M059J (cell line): ENCODE measurements at regions not wholly inside any gene's neighbourhood (a gene's known extent, or its start where the extent isn't known, plus 50 kb on each side); places are given as distances from the start of the nearest gene placed in this dataset.
A peak's percentile ranks its signal among the peaks of the same experiment; 100 is the strongest.

Experiments
- DNase-seq: peaks from one replicate; pipeline ENCODE4 v3.0.0-alpha.2; 2012; ENCODE audit warnings: low read depth

DNA sequence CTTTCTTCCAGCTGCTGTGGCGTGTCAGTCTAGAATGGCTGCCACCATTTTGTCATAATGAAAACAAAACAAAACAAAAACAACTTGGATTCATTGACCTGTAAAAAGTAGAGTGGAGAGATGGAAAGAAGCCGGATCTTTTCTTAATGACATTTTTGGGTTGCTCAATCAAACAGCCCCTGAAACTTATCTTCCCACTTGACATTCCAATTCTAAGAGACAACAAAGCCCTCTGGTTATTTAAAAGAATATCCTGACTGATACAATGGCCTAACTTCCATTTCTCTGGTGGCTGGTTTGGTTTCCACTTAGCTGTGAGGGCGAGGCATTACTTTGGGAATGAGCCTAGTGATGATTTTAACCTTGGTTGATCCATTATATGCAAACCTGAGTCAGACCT is 123.7 kb downstream of the AQP4 start:
- no peak for DNase-seq

GRCh38 chr18:26741048-26741447 is 124.5 kb downstream of the AQP4 start:
- DNase-seq, result peak; percentile 66

DNA sequence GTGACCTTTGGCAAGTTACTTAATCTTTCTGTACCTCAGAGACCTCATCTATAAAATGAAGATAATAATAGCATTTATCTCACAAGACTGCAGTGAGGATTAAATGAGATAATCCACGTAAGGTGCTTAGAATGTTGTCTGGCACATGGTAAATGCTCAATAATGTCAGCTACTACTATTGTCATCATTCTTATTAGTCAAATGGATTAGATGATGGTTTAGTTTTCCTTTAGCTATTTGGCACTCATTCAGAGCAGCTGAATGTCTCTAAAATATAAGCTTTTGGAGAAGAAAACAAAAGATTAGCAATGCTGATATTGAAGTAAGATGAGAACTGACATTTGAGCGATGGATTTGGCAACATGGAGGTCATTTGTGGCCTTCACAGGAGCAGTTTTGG is 125.1 kb downstream of the AQP4 start:
- no peak for DNase-seq

DNA sequence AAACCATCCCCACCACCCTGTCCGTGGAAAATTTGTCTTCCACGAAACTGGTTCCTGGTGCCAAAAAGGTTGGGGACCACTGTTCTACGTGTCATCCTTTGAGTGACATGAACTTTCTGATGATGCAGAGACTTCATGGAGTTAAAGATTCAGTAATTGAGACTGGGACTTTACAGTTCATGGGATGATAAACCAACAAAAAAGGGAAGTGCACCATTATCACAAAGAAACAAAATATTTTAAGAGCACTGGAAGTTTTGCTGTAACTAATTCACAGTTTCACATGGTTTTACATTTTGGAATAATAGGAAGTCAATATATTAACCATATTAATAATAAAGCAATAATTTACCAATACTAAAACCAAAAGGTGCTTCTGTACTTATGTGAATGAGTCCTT is 126.8 kb downstream of the AQP4 start:
- DNase-seq, result no peak

DNA sequence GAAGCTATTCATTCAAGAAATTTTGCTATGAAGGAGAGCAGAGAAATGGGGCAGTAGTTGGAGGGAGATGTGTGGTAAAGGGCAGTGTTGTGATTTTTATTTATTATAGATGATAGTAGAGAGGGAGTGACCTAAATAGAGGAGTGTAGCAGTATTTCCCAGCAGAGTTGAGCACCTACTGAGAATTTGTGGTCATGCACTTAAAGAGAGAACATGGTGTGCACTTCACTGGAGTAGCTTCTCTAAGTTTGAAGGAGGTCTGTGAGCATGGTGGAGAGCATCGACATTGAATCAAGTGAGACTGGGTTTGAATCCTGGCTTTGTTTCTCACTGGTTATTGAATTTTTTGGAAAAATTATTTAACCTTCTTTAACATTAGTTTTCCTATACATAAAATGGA is 129.2 kb downstream of the AQP4 start:
- DNase-seq, result no peak

DNA sequence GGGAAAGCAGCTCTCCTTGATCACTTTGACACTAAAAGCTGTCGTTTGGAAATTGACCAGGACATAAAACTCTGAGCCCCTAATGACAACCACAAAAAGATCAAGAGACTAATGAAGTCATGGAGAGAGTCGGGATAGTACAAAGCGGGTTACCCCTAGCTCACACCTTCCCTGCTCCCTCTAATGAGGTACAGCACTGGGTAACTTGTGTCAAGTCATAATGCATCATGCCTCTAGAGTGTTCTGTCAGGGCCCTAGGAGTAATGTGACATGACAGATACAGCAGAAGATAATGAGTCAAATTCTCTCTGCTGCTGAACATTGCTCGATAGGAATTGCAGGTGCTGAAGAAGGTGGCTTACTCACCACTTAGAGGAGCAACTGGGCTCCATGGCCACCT is 130.7 kb downstream of the AQP4 start:
- no peak for DNase-seq

GRCh38 chr18:26729449-26729848 is 136.1 kb downstream of the AQP4 start:
- no peak for DNase-seq

GRCh38 chr18:26729008-26729407 is 136.5 kb downstream of the AQP4 start:
- DNase-seq, result no peak

- DNase-seq, result no peak
Observed at GRCh38 chr18:26723981-26724380, 141.5 kb downstream of the AQP4 start.

GRCh38 chr18:26722565-26722931 is 143.0 kb downstream of the AQP4 start:
- DNase-seq, result no peak

DNA sequence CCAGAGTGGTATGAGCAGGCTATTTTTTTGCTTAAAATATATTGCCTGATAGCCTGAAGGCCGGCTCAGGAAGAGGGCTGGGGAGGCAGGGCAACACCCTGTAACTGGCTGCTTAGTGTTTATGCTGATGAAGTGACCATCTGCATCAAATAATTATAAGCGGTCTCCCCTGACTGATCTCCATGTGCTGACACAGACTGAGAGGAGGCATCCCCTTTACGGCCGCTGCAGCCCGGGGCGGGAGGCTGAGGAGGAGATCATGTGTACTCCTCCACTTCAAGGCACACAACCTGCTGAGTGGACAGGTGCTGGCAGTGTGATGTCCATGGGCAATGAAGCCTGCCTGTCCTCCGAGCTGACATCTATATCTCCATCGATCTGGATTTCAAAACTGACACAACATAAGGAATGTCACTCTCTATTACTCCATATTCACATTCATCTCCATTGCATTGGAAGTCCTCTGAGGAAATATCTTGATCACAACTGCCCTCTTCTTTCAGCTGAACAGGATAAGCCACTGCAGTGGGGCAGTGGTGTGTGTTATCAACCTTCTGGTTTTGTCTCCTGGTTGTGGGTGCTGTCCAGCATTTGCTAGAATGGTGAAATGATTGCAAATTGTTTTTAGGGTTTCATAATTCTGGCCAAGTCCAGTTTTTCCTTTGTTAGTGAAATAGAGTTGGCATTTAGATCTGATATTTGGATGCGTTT is 143.5 kb downstream of the AQP4 start:
- DNase-seq, result no peak

DNA sequence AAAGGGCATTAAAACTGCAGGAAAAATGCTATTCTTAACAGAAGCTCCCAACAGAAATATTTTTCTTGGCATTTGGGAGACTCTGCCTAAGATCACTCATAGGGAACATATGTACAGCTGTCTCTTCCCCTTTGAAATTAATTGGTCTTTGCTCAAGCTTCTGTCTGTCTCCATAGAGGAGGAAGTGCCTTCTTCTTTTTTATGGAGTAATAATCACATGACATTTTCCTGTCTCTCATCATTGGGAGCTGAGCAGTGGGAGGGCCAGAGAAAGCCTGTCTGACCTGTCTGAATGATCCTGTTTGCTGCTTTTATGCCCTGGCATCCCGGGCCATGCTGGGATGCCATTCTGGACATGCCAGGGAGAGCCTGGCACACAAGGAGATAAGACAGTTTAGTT is 145.6 kb downstream of the AQP4 start:
- DNase-seq, result no peak

DNA sequence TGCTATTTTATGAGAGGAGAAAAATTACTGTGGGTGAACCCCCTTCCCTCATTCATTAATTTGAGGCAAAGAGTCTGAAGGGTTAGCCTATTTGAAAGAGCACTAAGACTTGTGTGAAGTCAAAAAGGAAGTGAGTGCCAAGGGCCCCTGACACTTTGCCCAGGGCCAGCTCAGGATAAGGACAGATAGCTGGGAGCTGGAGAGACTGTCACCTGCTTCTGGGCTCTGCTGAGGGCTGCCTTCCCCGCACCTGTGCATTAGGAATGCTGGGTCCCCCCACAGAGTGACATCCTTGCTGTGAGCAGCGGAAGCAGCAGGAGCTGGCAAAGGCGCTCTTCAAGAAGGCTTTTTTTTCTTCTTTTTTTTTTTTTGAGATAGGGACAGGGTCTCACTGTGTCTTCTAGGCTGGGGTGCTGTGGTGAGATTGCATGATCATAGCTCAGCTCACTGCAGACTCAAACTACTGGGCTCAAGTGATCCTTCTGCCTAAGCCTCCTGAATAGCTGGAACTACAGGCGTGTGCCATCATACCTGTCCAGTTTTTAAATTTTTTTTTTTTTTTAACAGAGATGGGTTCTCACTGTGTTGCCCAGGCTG is 148.3 kb downstream of the AQP4 start:
- DNase-seq, result no peak

DNA sequence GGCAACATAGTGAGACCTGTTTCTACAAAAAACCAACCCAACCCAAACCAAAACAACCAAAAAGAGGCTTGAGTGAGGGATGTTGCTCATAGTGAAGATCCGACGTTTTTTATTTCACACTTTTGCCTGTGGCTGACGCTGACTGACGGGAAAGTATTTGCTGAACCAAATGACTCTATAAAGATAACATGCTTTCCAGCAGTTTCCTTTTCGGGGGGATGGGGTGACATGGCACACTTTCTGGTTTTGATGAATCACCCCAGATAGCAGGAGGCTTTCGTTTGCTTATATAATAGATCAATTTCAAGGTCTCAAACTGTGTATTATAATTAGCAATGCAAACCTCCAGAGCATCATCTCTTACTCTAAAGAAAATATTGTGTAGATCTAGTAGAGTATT is 150.8 kb downstream of the AQP4 start:
- peak; percentile 34 for DNase-seq

GRCh38 chr18:26711756-26712155 is 153.8 kb downstream of the AQP4 start:
- no peak for DNase-seq

- peak; percentile 41 for DNase-seq
Observed at GRCh38 chr18:26710470-26711096, 154.9 kb downstream of the AQP4 start.

- no peak for DNase-seq
Observed at GRCh38 chr18:26709897-26710296, 155.6 kb downstream of the AQP4 start.

- DNase-seq, result no peak
Observed at GRCh38 chr18:26708806-26709716, 156.4 kb downstream of the AQP4 start.

DNA sequence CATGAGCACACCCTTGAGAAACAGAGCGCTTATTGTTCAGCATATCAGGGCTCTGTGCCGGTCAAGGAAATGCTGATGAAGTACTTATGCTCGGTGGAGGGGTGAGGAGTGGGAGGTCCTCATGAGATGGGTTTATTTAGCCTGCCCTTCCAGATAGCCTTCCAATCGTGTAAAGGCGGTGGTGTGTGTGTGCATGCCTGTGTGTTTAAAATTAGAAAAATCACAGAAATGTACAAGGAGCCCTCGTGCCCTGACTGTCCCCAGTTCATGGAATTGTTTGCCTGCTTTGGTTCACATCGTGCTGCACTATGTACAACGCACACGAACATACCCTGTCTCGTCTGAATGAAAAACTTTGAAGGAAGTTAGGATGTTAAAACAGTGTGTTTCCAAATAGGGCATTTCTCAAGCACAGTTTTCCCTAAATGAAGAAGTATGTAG is 158.6 kb downstream of the AQP4 start:
- DNase-seq, result no peak

GRCh38 chr18:26705757-26706156 is 157.4 kb upstream of the KCTD1 start:
- DNase-seq, result no peak

DNA sequence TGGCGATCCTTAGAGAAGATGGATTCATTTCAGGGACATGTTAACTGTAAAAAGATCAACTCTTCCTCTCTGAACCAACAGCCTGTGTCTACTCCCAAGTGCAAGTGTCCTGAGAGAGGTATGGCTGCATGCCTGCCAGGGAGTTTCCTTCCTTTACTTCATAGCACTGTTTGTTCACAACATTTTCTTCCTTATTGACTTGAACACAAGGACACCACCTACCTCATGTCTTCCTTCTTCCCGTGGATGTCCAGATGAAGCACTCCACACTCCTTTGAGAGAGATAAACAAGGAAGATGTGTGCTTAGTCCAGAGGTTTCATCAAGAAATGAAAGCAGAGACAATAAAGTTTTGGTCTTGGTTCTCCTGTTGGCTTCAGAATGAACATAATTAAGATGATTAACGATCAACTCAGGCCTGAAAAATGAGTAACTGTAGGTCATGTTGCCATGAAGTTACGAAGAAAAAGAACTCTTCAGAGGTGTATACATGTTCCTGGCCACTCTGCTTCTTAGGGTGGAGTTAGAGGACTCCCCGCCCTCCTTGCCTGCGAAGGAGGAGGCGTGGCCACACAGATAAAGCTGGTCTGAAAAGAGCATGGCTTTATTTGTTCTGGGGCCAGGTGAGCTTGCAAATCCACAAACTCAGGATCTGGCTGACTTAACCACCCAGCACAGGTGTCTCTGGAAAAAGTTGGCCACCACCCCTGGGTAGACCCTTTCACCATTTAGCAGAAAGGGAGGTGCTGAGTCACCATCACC is 155.0 kb upstream of the KCTD1 start:
- DNase-seq, result no peak

- DNase-seq, result no peak
Observed at GRCh38 chr18:26702086-26702485, 153.7 kb upstream of the KCTD1 start.
